ENCODE measurements at regions not wholly inside any gene's neighbourhood (a gene's known extent, or its start where the extent isn't known, plus 50 kb on each side); places are given as distances from the start of the nearest gene placed in this dataset.

DNA sequence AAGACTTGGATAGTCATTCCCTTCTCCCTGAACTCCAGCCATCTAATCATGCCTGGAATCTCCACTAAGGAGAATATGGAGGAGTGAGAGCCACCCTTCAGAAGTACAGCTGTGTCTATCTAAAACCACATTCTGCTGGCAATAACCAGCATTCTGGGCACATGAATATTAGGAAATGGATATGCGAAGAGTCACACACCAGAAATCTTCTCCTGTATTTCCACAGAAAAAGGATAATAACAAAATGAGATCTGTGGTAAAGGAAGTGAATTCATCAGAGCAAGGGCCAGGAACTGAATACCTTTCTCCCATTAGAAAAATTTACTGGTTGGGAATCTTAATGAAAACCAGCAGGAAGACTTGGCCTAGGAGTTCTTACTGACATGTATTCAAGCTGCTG is 218.8 kb downstream of the SCG2 start:
- Histone ChIP-seq H2BK15ac (ENCODE audit: low read depth, low read length) (no peak overlapping the region), H2AFZ (replicated peaks; ENCODE audit: low read length, poor library complexity) (no peak overlapping the region), H3K56ac (ENCODE audit: extremely low read depth, insufficient read depth, low read length) (no peak overlapping the region), H4K5ac (ENCODE audit: low read depth, low read length) (no peak overlapping the region), H3K23ac (ENCODE audit: low read depth, low read length) (no peak overlapping the region), H2AK9ac (replicated peaks; ENCODE audit: low read depth, low read length, poor library complexity) (no peak overlapping the region), H3K27ac (ENCODE audit: insufficient read depth, low read length) (no peak overlapping the region), H4K8ac (ENCODE audit: low read depth in 2 of 2, low read length in 2 of 2) (no peak overlapping the region), H3K18ac (ENCODE audit: low read depth, low read length) (no peak overlapping the region), H3K4me2 (ENCODE audit: low read depth, low read length) (no peak overlapping the region), H3K9me3 (ENCODE audit: control insufficient read depth, insufficient read depth, low read length) (no peaks in the 10 kb centered on the region), H3K9ac (ENCODE audit: low read depth, low read length) (no peak overlapping the region), H2AK5ac (ENCODE audit: low read depth, low read length) (no peak overlapping the region), H2BK120ac (ENCODE audit: low read depth, low read length) (no peak overlapping the region), H3K4me1 (ENCODE audit: control insufficient read depth, insufficient read depth, low read length) (no peaks in the 10 kb centered on the region), H3K4ac (ENCODE audit: low read depth, low read length) (no peak overlapping the region), H2BK20ac (ENCODE audit: low read depth, low read length) (no peak overlapping the region), H4K91ac (ENCODE audit: insufficient read depth, low read depth, low read length) (no peak overlapping the region), H3K14ac (replicated peaks; ENCODE audit: low read depth, low read length) (no peak overlapping the region), H3K27me3 (ENCODE audit: control insufficient read depth, insufficient read depth, low read length) (no peaks in the 10 kb centered on the region), H4K20me1 (ENCODE audit: insufficient read depth, low read length) (no peaks in the 10 kb centered on the region), H3K4me3 (ENCODE audit: insufficient read depth, low read depth, low read length) (no peak overlapping the region), H3K9me1 (ENCODE audit: insufficient read depth, low read length) (no peaks in the 10 kb centered on the region), H2BK5ac (ENCODE audit: low read depth, low read length, poor library complexity, severe bottlenecking) (no peak overlapping the region), H3K36me3 (ENCODE audit: control insufficient read depth, insufficient read depth, low read length) (no peaks in the 10 kb centered on the region), H3K79me1 (ENCODE audit: low read depth in 1 of 2, low read length in 2 of 2) (no peaks in the 10 kb centered on the region)
- intact Hi-C loops (cut with micrococcal nuclease), result no loop called here
- BruUV-seq (replicated peaks), result no TSS peak
- in situ Hi-C loops (cut with MboI; ENCODE audit: low sequenced_read_pairs), result no loop called here
- dilution Hi-C loops (cut with HindIII; ENCODE audit: low sequenced_read_pairs, unreplicated experiment), result no loop called here
- ChIA-PET POLR2A (ENCODE audit: unreplicated experiment) (no interaction called here), CTCF (no interaction called here)
- TF ChIP-seq SMC3 (IDR thresholded peaks at IDR 0.05; ENCODE audit: low read depth, low read length) (no peak), MXI1 (IDR thresholded peaks at IDR 0.05; ENCODE audit: borderline replicate concordance, low read depth, low read length) (no peak), FOS (IDR thresholded peaks at IDR 0.05; ENCODE audit: low read depth, low read length) (no peak), POLR2A (IDR thresholded peaks at IDR 0.05; ENCODE audit: low read depth, low read length) (no peak), BHLHE40 (IDR thresholded peaks at IDR 0.05; ENCODE audit: low read depth, low read length) (no peak), NFE2L2 (IDR thresholded peaks at IDR 0.05; ENCODE audit: low read depth, low read length) (no peak), CEBPB (IDR thresholded peaks at IDR 0.05; ENCODE audit: low read depth, low read length) (no peak), MAZ (IDR thresholded peaks at IDR 0.05; ENCODE audit: borderline replicate concordance, low read depth, low read length) (no peak), RCOR1 (IDR thresholded peaks at IDR 0.05; ENCODE audit: insufficient replicate concordance, low read length) (no peak), MAFK (IDR thresholded peaks at IDR 0.05; ENCODE audit: low read depth, low read length) (no peak), RFX5 (IDR thresholded peaks at IDR 0.05; ENCODE audit: low read depth, low read length) (no peak), CHD1 (IDR thresholded peaks at IDR 0.05; ENCODE audit: low read depth, low read length) (no peak), RAD21 (IDR thresholded peaks at IDR 0.05; ENCODE audit: low read length) (no peak)
- TF ChIP-seq, protein P1, sequence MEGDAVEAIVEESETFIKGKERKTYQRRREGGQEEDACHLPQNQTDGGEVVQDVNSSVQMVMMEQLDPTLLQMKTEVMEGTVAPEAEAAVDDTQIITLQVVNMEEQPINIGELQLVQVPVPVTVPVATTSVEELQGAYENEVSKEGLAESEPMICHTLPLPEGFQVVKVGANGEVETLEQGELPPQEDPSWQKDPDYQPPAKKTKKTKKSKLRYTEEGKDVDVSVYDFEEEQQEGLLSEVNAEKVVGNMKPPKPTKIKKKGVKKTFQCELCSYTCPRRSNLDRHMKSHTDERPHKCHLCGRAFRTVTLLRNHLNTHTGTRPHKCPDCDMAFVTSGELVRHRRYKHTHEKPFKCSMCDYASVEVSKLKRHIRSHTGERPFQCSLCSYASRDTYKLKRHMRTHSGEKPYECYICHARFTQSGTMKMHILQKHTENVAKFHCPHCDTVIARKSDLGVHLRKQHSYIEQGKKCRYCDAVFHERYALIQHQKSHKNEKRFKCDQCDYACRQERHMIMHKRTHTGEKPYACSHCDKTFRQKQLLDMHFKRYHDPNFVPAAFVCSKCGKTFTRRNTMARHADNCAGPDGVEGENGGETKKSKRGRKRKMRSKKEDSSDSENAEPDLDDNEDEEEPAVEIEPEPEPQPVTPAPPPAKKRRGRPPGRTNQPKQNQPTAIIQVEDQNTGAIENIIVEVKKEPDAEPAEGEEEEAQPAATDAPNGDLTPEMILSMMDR (conservative IDR thresholded peaks at IDR 0.05; ENCODE audit: low read depth, low read length), result no peak
- TF ChIP-seq, protein P2, sequence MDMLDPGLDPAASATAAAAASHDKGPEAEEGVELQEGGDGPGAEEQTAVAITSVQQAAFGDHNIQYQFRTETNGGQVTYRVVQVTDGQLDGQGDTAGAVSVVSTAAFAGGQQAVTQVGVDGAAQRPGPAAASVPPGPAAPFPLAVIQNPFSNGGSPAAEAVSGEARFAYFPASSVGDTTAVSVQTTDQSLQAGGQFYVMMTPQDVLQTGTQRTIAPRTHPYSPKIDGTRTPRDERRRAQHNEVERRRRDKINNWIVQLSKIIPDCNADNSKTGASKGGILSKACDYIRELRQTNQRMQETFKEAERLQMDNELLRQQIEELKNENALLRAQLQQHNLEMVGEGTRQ (IDR thresholded peaks at IDR 0.05; ENCODE audit: low read depth, low read length), result no peak
- TF ChIP-seq, protein P3, sequence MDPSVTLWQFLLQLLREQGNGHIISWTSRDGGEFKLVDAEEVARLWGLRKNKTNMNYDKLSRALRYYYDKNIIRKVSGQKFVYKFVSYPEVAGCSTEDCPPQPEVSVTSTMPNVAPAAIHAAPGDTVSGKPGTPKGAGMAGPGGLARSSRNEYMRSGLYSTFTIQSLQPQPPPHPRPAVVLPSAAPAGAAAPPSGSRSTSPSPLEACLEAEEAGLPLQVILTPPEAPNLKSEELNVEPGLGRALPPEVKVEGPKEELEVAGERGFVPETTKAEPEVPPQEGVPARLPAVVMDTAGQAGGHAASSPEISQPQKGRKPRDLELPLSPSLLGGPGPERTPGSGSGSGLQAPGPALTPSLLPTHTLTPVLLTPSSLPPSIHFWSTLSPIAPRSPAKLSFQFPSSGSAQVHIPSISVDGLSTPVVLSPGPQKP (IDR thresholded peaks at IDR 0.05; ENCODE audit: borderline replicate concordance, low read depth, low read length), result no peak
- ATAC-seq (ENCODE audit: low read depth) (no peak), DNase-seq (peak; percentile 1)
- no CpG with 5 or more reads among the region's 1 CpG for WGBS, 2 experiments (ENCODE audit: extremely low coverage in 2 of 2, insufficient read length in 1 of 2)

Measured in IMR-90 (cell line).